NCI-H1436 treated with DMSO at 0.1 percent for 48 hours (cell line): ENCODE measurements at regions not wholly inside any gene's neighbourhood (a gene's known extent, or its start where the extent isn't known, plus 50 kb on each side); places are given as distances from the start of the nearest gene placed in this dataset.

ENCODE experiments used
- DNase-seq: peaks from one replicate; lab custom pipeline; 2025; lab: John Stamatoyannopoulos, UW

GRCh38 chr5:159536166-159536565 lies 205.9 kb upstream of the IL12B start:
- no peak for DNase-seq

GRCh38 chr5:159536646-159537045 lies 206.4 kb upstream of the IL12B start:
- no peak for DNase-seq

GRCh38 chr5:159539678-159540077 lies 209.4 kb upstream of the IL12B start:
- DNase-seq, result no peak

- DNase-seq, result no peak
Measured at GRCh38 chr5:159543326-159543725, 213.0 kb upstream of the IL12B start.

GRCh38 chr5:159545156-159545555 lies 214.9 kb upstream of the IL12B start:
- no peak for DNase-seq

- DNase-seq, result no peak
Measured at GRCh38 chr5:159547466-159548195, 217.3 kb upstream of the IL12B start.

- DNase-seq, result no peak
Measured at GRCh38 chr5:159548517-159548916, 218.2 kb upstream of the IL12B start.

GRCh38 chr5:159549046-159549445 lies 218.8 kb upstream of the IL12B start:
- no peak for DNase-seq

- no peak for DNase-seq
Measured at GRCh38 chr5:159550951-159551350, 220.7 kb upstream of the IL12B start.

- DNase-seq, result no peak
Measured at GRCh38 chr5:159552751-159553150, 222.5 kb upstream of the IL12B start.

- no peak for DNase-seq
Measured at GRCh38 chr5:159553792-159554191, 223.5 kb upstream of the IL12B start.

GRCh38 chr5:159555084-159555483 lies 224.8 kb upstream of the IL12B start:
- DNase-seq, result no peak

GRCh38 chr5:159559337-159559736 lies 229.1 kb upstream of the IL12B start:
- no peak for DNase-seq

GRCh38 chr5:159560088-159560487 lies 229.8 kb upstream of the IL12B start:
- no peak for DNase-seq

- DNase-seq, result no peak
Measured at GRCh38 chr5:159564031-159564430, 233.7 kb upstream of the IL12B start.

- no peak for DNase-seq
Measured at GRCh38 chr5:159566832-159567231, 236.5 kb upstream of the IL12B start.

GRCh38 chr5:159567461-159567860 lies 237.2 kb upstream of the IL12B start:
- DNase-seq, result no peak

- DNase-seq, result no peak
Measured at GRCh38 chr5:159571501-159572244, 241.4 kb upstream of the IL12B start.

- no peak for DNase-seq
Measured at GRCh38 chr5:159576902-159577301, 246.6 kb upstream of the IL12B start.

GRCh38 chr5:159581502-159582249 lies 251.4 kb upstream of the IL12B start:
- no peak for DNase-seq

- DNase-seq, result no peak
Measured at GRCh38 chr5:159582756-159583541, 252.7 kb upstream of the IL12B start.

GRCh38 chr5:159586921-159587320 lies 256.6 kb upstream of the IL12B start:
- DNase-seq, result no peak
